ENCODE measurements at regions not wholly inside any gene's neighbourhood (a gene's known extent, or its start where the extent isn't known, plus 50 kb on each side); places are given as distances from the start of the nearest gene placed in this dataset.
A peak's percentile ranks its signal among the peaks of the same experiment; 100 is the strongest.

DNA sequence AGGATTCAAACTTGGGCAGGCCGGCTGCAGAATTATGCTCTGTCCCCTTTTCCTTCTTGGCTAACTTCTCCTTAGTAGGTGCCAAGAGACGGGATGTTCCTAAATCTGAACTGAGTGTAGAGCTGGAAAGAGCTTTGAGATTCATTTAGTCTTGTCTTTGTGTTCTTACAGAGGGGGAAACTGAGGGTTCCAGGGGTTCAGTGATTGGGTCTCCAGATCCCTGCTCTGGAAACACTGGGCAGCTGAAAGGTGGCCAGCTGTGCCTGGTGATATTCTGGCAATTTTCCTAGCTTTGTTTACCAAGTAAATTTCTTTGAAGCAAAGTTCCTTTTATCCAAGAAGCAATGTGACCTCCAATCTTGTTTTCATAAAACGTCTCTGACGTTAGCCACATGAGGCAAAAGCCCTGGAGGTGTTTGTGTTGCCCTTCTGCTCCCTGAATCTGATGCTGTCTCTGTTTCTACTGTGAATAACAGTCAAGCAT is 288.7 kb downstream of the ZSWIM6 start:
- DNase-seq = peak; percentile 37
- no peak overlapping the region for H3K4me3 ChIP-seq
- H3K27me3 ChIP-seq = no peaks in the 10 kb centered on the region
- H3K9me3 ChIP-seq = no peaks in the 10 kb centered on the region
- intact Hi-C loops (cut with DNase I; ENCODE audit: low total_unique reads) = loop anchor here (10.0 kb wide), 1 partner anchor 286 kb away; the partner anchor contains the start of gene ZSWIM6
- peaks cover 5% of the 10 kb centered on the region for H3K4me1 ChIP-seq
- no peaks in the 10 kb centered on the region for H3K36me3 ChIP-seq (ENCODE audit: low read depth, missing control alignments)
- no peak for TF ChIP-seq POLR2A (IDR thresholded peaks at IDR 0.05)
- TF ChIP-seq, protein P1, sequence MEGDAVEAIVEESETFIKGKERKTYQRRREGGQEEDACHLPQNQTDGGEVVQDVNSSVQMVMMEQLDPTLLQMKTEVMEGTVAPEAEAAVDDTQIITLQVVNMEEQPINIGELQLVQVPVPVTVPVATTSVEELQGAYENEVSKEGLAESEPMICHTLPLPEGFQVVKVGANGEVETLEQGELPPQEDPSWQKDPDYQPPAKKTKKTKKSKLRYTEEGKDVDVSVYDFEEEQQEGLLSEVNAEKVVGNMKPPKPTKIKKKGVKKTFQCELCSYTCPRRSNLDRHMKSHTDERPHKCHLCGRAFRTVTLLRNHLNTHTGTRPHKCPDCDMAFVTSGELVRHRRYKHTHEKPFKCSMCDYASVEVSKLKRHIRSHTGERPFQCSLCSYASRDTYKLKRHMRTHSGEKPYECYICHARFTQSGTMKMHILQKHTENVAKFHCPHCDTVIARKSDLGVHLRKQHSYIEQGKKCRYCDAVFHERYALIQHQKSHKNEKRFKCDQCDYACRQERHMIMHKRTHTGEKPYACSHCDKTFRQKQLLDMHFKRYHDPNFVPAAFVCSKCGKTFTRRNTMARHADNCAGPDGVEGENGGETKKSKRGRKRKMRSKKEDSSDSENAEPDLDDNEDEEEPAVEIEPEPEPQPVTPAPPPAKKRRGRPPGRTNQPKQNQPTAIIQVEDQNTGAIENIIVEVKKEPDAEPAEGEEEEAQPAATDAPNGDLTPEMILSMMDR (IDR thresholded peaks at IDR 0.05) = no peak
- H3K27ac ChIP-seq = peak overlapping the region; percentile 77 to 82
- WGBS, 2 donors = 32 to 37% methylated on average over 4 of the region's 4 CpGs

DNA sequence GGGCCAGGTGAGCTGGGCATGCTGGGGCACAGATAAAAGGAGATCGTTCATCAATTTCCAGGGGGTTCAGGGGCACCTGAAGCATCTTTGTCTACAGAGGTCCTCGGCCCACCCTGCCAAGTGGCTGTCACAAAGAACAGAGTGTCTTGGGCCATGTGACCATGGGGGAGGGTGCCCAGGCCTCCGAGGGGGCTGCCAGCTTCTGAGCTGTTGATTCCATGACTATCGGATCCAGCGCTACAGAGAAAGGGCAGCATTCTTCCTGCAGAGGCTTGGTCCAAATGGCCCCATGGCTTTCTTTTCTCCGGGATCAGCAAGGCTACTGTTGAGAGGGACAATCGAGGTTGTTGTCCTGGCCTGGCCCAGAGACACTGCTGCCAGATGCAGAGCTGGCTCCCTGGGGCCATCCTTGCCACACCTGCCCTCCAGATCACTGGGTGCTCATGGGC is 289.2 kb downstream of the ZSWIM6 start:
- no peak for DNase-seq
- intact Hi-C loops (cut with DNase I; ENCODE audit: low total_unique reads) = loop anchor here (10.0 kb wide), 1 partner anchor 286 kb away; the partner anchor contains the start of gene ZSWIM6

DNA sequence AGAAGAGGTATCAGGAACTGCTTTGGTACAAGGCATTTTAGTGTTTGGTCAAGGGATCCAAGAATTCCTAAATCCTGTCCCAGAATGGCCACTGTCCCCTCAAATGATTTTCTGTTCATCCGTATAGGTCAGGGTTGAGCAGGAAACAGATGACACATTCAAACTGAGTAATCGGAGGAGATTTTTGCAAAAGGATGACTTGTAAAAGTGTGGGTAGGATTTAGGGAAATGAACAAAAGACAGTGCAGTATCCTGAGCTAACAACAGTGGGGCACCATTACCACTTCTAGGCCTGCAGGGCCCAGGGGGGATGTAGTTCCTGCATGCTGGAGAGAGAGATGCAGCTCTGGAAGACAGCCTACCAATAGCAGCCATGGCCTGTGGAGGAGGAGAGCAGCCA is 290.1 kb downstream of the ZSWIM6 start:
- TF ChIP-seq, protein P1 (IDR thresholded peaks at IDR 0.05) = no peak
- TF ChIP-seq POLR2A (IDR thresholded peaks at IDR 0.05) = no peak
- H3K27me3 ChIP-seq = no peaks in the 10 kb centered on the region
- no peaks in the 10 kb centered on the region for H3K36me3 ChIP-seq (ENCODE audit: low read depth, missing control alignments)
- 86 to 98% methylated on average over 2 of the region's 2 CpGs for WGBS, 2 donors
- intact Hi-C loops (cut with DNase I; ENCODE audit: low total_unique reads) = loop anchor here (10.0 kb wide), 1 partner anchor 287 kb away; the partner anchor contains the start of gene ZSWIM6
- H3K4me1 ChIP-seq = peaks cover 9% of the 10 kb centered on the region
- H3K4me3 ChIP-seq = no peak overlapping the region
- DNase-seq = no peak
- H3K27ac ChIP-seq = no peak overlapping the region
- H3K9me3 ChIP-seq = no peaks in the 10 kb centered on the region

More for the DNA sequence above, 289.2 kb downstream of the ZSWIM6 start:
- Histone ChIP-seq H3K27ac (peak overlapping the region; percentile 77 to 82), H3K36me3 (ENCODE audit: low read depth, missing control alignments) (no peaks in the 10 kb centered on the region), H3K27me3 (no peaks in the 10 kb centered on the region), H3K9me3 (no peaks in the 10 kb centered on the region), H3K4me1 (peaks cover 5% of the 10 kb centered on the region), H3K4me3 (no peak overlapping the region)
- TF ChIP-seq, protein P1 (IDR thresholded peaks at IDR 0.05) = no peak
- no peak for TF ChIP-seq POLR2A (IDR thresholded peaks at IDR 0.05)
- 64 to 75% methylated on average over 7 of the region's 7 CpGs for whole genome bisulfite sequencing, 2 donors

DNA sequence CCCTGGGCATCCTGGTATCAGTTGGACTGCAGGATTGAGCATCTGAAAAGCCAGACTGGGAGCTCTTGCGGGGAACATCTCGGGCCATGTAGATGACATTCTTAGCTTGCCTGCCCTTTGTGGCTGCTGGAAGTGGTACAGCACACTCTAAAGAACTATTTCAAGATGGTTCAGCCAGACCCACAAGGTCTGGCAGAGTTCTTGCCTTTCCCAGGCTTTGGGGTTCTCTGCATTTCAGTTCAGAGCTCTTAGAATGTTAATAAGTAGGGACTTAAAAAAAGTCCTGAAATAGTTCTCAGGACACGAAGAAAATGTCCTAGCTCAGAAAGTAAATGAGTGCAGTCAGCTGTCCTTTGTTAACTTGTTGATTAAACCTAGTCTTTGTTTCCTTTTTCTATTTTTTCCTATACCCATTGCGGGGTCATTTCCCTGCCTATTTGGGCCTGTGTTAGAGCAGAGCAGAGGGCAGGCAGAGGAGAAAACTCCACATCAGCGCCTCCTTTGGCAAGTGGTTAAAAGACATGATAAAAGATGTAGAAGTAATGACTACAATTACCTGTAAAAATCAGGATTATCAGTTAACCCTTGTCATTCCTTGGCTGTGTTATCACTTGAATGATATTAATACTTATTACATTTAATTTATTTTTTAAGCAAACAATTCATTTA is 291.5 kb downstream of the ZSWIM6 start:
- no peak overlapping the region for H3K4me3 ChIP-seq
- H3K4me1 ChIP-seq = peaks cover 9% of the 10 kb centered on the region
- peak overlapping the region in 1 of 2 donors; percentile 87 for H3K27ac ChIP-seq
- intact Hi-C loops (cut with DNase I; ENCODE audit: low total_unique reads) = loop anchor here (10.0 kb wide), 1 partner anchor 289 kb away; the partner anchor contains the start of gene ZSWIM6
- H3K27me3 ChIP-seq = no peaks in the 10 kb centered on the region
- 56 to 62% methylated on average over 4 to 5 of the region's 5 CpGs for WGBS, 2 donors
- peak; percentile 18 for DNase-seq
- H3K36me3 ChIP-seq (ENCODE audit: low read depth, missing control alignments) = no peaks in the 10 kb centered on the region
- no peak for TF ChIP-seq POLR2A (IDR thresholded peaks at IDR 0.05)
- TF ChIP-seq, protein P1 (IDR thresholded peaks at IDR 0.05) = no peak
- no peaks in the 10 kb centered on the region for H3K9me3 ChIP-seq

All from testis (tissue), 2 donors.